Activated CD8-positive, alpha-beta T cell treated with anti-CD3 and anti-CD28 coated beads, Interleukin-2, amount 10 ng/mL, durations not matched to agents 7 days and 5 days (primary cell): ENCODE measurements at regions not wholly inside any gene's neighbourhood (a gene's known extent, or its start where the extent isn't known, plus 50 kb on each side); places are given as distances from the start of the nearest gene placed in this dataset.

ENCODE experiments used
- ATAC-seq: fragments of 150-1000 bp; cut with Tn5 transposase; one replicate; pipeline ENCODE4 v1.10.0; 2021; ENCODE audit warnings: moderate library complexity
- CTCF ChIA-PET: fragments of 350-600 bp; sonication (Branson Sonifier 250); formaldehyde crosslinking; loops from one replicate; lab custom pipeline; 2021; ENCODE audit warnings: antibody characterized with exemption; lab: Charles Lee
- POLR2A ChIA-PET: fragments of 350-600 bp; sonication (Branson Sonifier 250); formaldehyde crosslinking; loops from one replicate; lab custom pipeline; 2021; ENCODE audit warnings: antibody characterized with exemption; lab: Charles Lee
- DNase-seq: peaks from one replicate; pipeline ENCODE4 v3.0.0-alpha.2; 2020
- H3K27ac Mint-ChIP-seq: one replicate; pipeline ENCODE4 v1.8.0; 2021; ENCODE audit warnings: mild to moderate bottlenecking, mixed read lengths
- H3K27me3 Mint-ChIP-seq: one replicate; pipeline ENCODE4 v1.8.0; 2021; ENCODE audit warnings: low read depth, mixed read lengths
- H3K36me3 Mint-ChIP-seq: one replicate; pipeline ENCODE4 v1.8.0; 2021; ENCODE audit warnings: low read depth, mixed read lengths
- H3K4me1 Mint-ChIP-seq: one replicate; pipeline ENCODE4 v1.8.0; 2021; ENCODE audit warnings: low read depth, mixed read lengths
- H3K4me3 Mint-ChIP-seq: one replicate; pipeline ENCODE4 v1.8.0; 2021; ENCODE audit warnings: mild to moderate bottlenecking, mixed read lengths
- H3K9me3 Mint-ChIP-seq: one replicate; pipeline ENCODE4 v1.8.0; 2022; ENCODE audit warnings: mixed read lengths; ENCODE audit not compliant: insufficient read depth

- H3K4me1 Mint-ChIP-seq = no peaks in the 10 kb centered on the region
- ChIA-PET POLR2A (no interaction called here), CTCF (no interaction called here)
- H3K36me3 Mint-ChIP-seq = no peaks in the 10 kb centered on the region
- H3K27ac Mint-ChIP-seq = no peak overlapping the region
- no peak for DNase-seq
- H3K9me3 Mint-ChIP-seq = no peaks in the 10 kb centered on the region
- H3K27me3 Mint-ChIP-seq = peaks cover 6% of the 10 kb centered on the region
- H3K4me3 Mint-ChIP-seq = no peak overlapping the region
- no peak for ATAC-seq
These were observed 520.4 kb upstream of the MDFIC2 start for GRCh38 chr3:70832834-70833205.

- Mint-ChIP-seq H3K9me3 (no peaks in the 10 kb centered on the region), H3K27me3 (peaks cover 6% of the 10 kb centered on the region), H3K4me1 (no peaks in the 10 kb centered on the region), H3K36me3 (no peaks in the 10 kb centered on the region), H3K4me3 (no peak overlapping the region), H3K27ac (no peak overlapping the region)
- ATAC-seq (no peak), DNase-seq (no peak)
- POLR2A ChIA-PET = no interaction called here
- CTCF ChIA-PET = no interaction called here
These were observed 519.8 kb upstream of the MDFIC2 start for GRCh38 chr3:70832089-70832833.

GRCh38 chr3:70829092-70829491, 516.7 kb upstream of the MDFIC2 start:
- CTCF ChIA-PET = no interaction called here
- H3K27ac Mint-ChIP-seq = no peak overlapping the region
- H3K27me3 Mint-ChIP-seq = no peaks in the 10 kb centered on the region
- H3K4me3 Mint-ChIP-seq = no peak overlapping the region
- H3K4me1 Mint-ChIP-seq = no peaks in the 10 kb centered on the region
- ATAC-seq (no peak), DNase-seq (no peak)
- H3K36me3 Mint-ChIP-seq = no peaks in the 10 kb centered on the region
- H3K9me3 Mint-ChIP-seq = no peaks in the 10 kb centered on the region
- POLR2A ChIA-PET = no interaction called here

DNA sequence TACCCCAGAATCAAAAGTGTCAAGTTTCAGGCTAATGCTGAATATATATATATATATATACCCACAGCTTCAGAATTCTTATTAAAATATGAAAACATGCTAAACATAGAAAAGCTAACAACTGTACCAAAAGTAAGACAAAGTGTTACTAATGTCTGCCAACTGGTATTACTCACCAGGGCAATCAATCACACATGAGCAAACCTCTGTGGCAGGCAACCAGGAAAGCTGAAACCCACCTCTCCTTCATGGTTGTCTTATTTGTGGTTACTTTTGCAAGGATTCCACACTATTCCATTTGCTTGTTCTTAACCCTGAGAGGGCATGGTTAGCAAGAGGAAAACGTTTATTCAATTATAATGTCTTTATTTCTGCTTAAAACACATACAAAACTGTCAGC, 512.3 kb upstream of the MDFIC2 start:
- H3K9me3 Mint-ChIP-seq = no peaks in the 10 kb centered on the region
- CTCF ChIA-PET = no interaction called here
- no peaks in the 10 kb centered on the region for H3K4me1 Mint-ChIP-seq
- no peaks in the 10 kb centered on the region for H3K36me3 Mint-ChIP-seq
- ATAC-seq = no peak
- DNase-seq = no peak
- H3K27ac Mint-ChIP-seq = no peak overlapping the region
- POLR2A ChIA-PET = no interaction called here
- no peaks in the 10 kb centered on the region for H3K27me3 Mint-ChIP-seq
- no peak overlapping the region for H3K4me3 Mint-ChIP-seq

GRCh38 chr3:70824078-70824477, 511.6 kb upstream of the MDFIC2 start:
- H3K36me3 Mint-ChIP-seq = no peaks in the 10 kb centered on the region
- DNase-seq = no peak
- no peaks in the 10 kb centered on the region for H3K4me1 Mint-ChIP-seq
- H3K27me3 Mint-ChIP-seq = no peaks in the 10 kb centered on the region
- no peak for ATAC-seq
- CTCF ChIA-PET = no interaction called here
- H3K4me3 Mint-ChIP-seq = no peak overlapping the region
- H3K27ac Mint-ChIP-seq = no peak overlapping the region
- POLR2A ChIA-PET = no interaction called here
- H3K9me3 Mint-ChIP-seq = no peaks in the 10 kb centered on the region

GRCh38 chr3:70823622-70824021, 511.2 kb upstream of the MDFIC2 start:
- no peak for DNase-seq
- H3K36me3 Mint-ChIP-seq = no peaks in the 10 kb centered on the region
- H3K27me3 Mint-ChIP-seq = no peaks in the 10 kb centered on the region
- CTCF ChIA-PET = no interaction called here
- ATAC-seq = no peak
- no peak overlapping the region for H3K27ac Mint-ChIP-seq
- no peaks in the 10 kb centered on the region for H3K9me3 Mint-ChIP-seq
- H3K4me3 Mint-ChIP-seq = no peak overlapping the region
- POLR2A ChIA-PET = no interaction called here
- no peaks in the 10 kb centered on the region for H3K4me1 Mint-ChIP-seq

- no peak overlapping the region for H3K4me3 Mint-ChIP-seq
- ChIA-PET POLR2A (no interaction called here), CTCF (no interaction called here)
- no peaks in the 10 kb centered on the region for H3K36me3 Mint-ChIP-seq
- H3K27ac Mint-ChIP-seq = no peak overlapping the region
- no peaks in the 10 kb centered on the region for H3K27me3 Mint-ChIP-seq
- ATAC-seq (no peak), DNase-seq (no peak)
- no peaks in the 10 kb centered on the region for H3K4me1 Mint-ChIP-seq
- no peaks in the 10 kb centered on the region for H3K9me3 Mint-ChIP-seq
These were observed 510.2 kb upstream of the MDFIC2 start for GRCh38 chr3:70822669-70823068.

DNA sequence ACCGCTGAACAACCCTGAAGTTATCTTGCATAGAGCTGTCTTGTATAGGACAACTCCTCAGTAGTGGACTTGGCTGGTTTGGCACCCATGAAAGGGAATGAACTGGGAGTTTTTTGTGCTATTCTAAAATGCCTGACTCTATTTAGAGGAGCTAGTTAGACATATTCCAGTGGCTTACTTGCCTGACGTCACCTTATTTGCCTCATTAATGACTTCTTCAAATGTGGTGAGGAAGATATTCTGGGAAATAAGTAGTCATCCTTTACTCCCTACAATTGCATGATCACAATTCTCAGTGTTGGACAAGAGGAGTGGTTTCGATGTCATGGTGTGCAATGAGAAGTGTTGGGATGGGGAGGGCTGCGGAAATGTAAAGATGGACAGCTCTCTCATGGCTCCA, 509.2 kb upstream of the MDFIC2 start:
- ChIA-PET POLR2A (no interaction called here), CTCF (no interaction called here)
- Mint-ChIP-seq H3K36me3 (no peaks in the 10 kb centered on the region), H3K27ac (no peak overlapping the region), H3K27me3 (no peaks in the 10 kb centered on the region), H3K4me3 (no peak overlapping the region), H3K9me3 (no peaks in the 10 kb centered on the region), H3K4me1 (no peaks in the 10 kb centered on the region)
- ATAC-seq (no peak), DNase-seq (no peak)

- peaks cover 2% of the 10 kb centered on the region for H3K27me3 Mint-ChIP-seq
- H3K36me3 Mint-ChIP-seq = no peaks in the 10 kb centered on the region
- H3K9me3 Mint-ChIP-seq = no peaks in the 10 kb centered on the region
- H3K4me1 Mint-ChIP-seq = no peaks in the 10 kb centered on the region
- DNase-seq (no peak), ATAC-seq (no peak)
- POLR2A ChIA-PET = no interaction called here
- CTCF ChIA-PET = no interaction called here
- no peak overlapping the region for H3K27ac Mint-ChIP-seq
- no peak overlapping the region for H3K4me3 Mint-ChIP-seq
These were observed 508.0 kb upstream of the MDFIC2 start for GRCh38 chr3:70820397-70820796.

DNA sequence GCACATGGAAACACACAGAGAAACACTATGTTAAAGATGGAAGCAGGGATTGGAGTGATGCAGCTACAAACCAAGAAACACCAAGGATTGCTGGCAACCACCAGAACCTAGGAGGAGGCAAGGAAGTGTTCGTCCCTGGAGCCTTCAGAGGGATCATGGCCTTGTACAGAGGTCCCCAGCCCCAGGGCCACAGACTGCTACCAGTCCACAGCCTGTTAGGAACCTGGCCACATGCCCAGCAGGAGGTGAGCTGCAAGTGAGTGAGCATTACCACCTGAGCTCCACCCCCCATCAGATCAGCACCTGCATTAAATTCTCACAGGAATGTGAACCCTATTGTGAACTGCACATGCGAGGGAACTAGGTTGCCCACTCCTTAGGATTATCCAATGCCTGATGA, 505.7 kb upstream of the MDFIC2 start:
- H3K4me3 Mint-ChIP-seq = no peak overlapping the region
- CTCF ChIA-PET = no interaction called here

DNA sequence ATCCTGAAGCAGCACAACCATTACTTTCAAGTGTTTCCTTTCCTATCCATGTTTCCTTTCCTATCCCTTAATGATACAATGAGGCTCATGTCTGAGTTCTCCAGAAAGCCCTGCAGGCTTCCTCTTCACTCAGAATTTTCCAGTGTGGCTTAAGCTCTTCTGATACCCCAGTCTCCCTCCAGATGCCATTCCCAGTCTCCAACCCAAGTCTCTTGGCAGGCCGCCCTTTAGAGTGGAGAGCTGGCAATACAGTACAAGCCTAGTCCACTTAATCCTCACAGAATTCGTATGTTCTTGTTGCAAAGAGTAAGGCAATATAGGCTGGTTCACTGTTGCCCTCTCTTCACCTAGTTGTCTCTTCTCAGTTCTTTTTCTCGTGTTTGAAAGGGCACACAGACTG, 503.9 kb upstream of the MDFIC2 start:
- Mint-ChIP-seq H3K36me3 (no peaks in the 10 kb centered on the region), H3K27me3 (peaks cover 2% of the 10 kb centered on the region)

More for the DNA sequence above, 505.7 kb upstream of the MDFIC2 start:
- no peaks in the 10 kb centered on the region for H3K36me3 Mint-ChIP-seq
- no peaks in the 10 kb centered on the region for H3K4me1 Mint-ChIP-seq
- H3K27me3 Mint-ChIP-seq = peaks cover 2% of the 10 kb centered on the region
- POLR2A ChIA-PET = no interaction called here
- ATAC-seq = no peak
- no peaks in the 10 kb centered on the region for H3K9me3 Mint-ChIP-seq
- no peak overlapping the region for H3K27ac Mint-ChIP-seq
- no peak for DNase-seq

GRCh38 chr3:70815817-70816216, 503.4 kb upstream of the MDFIC2 start:
- no peak overlapping the region for H3K4me3 Mint-ChIP-seq
- H3K27ac Mint-ChIP-seq = no peak overlapping the region
- ChIA-PET CTCF (no interaction called here), POLR2A (no interaction called here)
- no peaks in the 10 kb centered on the region for H3K36me3 Mint-ChIP-seq
- peaks cover 2% of the 10 kb centered on the region for H3K27me3 Mint-ChIP-seq
- DNase-seq (no peak), ATAC-seq (no peak)
- H3K9me3 Mint-ChIP-seq = no peaks in the 10 kb centered on the region
- H3K4me1 Mint-ChIP-seq = no peaks in the 10 kb centered on the region

More for the DNA sequence above, 503.9 kb upstream of the MDFIC2 start:
- Mint-ChIP-seq H3K27ac (no peak overlapping the region), H3K4me3 (no peak overlapping the region), H3K4me1 (no peaks in the 10 kb centered on the region), H3K9me3 (no peaks in the 10 kb centered on the region)
- ChIA-PET CTCF (no interaction called here), POLR2A (no interaction called here)
- DNase-seq (no peak), ATAC-seq (no peak)

DNA sequence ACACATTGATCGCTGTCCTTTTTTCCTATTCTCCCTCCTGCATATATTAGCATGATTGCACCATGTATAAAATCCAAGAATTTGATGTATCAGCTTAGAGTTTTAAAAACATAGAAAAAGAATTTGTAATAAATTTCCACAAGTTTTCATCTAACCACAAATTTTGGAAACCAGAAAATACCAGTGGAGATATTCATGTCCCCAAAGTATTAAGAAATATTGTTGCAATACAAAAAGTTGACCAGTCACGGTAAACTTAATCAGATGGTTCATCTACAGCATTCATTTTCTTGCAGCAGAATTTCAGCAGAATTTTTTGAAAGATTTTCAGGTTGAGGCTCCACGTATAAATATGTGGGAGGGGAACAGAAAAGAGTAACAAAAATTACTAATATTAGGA, 500.9 kb upstream of the MDFIC2 start:
- DNase-seq = no peak
- CTCF ChIA-PET = no interaction called here
- H3K36me3 Mint-ChIP-seq = no peaks in the 10 kb centered on the region
- no peak for ATAC-seq
- H3K27me3 Mint-ChIP-seq = peaks cover 2% of the 10 kb centered on the region
- POLR2A ChIA-PET = no interaction called here
- no peaks in the 10 kb centered on the region for H3K4me1 Mint-ChIP-seq
- H3K9me3 Mint-ChIP-seq = no peaks in the 10 kb centered on the region
- no peak overlapping the region for H3K4me3 Mint-ChIP-seq
- no peak overlapping the region for H3K27ac Mint-ChIP-seq
